Upper lobe of left lung (tissue), 4 donors: ENCODE measurements at regions not wholly inside any gene's neighbourhood (a gene's known extent, or its start where the extent isn't known, plus 50 kb on each side); places are given as distances from the start of the nearest gene placed in this dataset.

Source experiments
- POLR2A ChIP-seq, 4 donors: fragments of 450-650 bp; IDR thresholded peaks; one replicate each; pipeline ENCODE4 v1.5.1; 2016 to 2017; ENCODE audit warnings: antibody characterized with exemption in 4 of 4, mild to moderate bottlenecking in 2 of 4
- TF ChIP-seq, protein P1 (sequence below), 6 experiments: fragments of 450-650 bp in 4 of 6; fragments of 200-600 bp in 2 of 6; sonication (generic) in 2 of 6; IDR thresholded peaks; one replicate each; pipeline ENCODE4 v1.5.1; 2016 to 2019; ENCODE audit warnings: antibody characterized with exemption in 6 of 6

DNA sequence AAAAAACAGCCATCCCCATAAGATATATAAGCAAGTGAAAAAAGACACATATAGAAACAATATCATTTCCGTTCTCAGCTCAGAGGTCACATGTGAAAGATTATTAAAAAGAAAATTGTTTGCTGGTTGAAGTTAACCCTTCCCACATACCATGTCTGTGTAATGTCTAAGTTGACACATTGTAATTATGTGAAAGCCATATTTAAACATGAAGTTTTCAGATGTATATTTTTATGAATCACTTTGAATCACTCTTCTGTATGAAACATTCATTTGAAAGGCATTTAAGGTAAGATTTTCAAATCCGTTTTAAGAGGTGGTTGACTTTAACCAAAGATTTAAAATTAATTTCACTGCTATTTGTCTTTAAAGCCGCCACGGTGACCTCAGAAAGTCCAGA, 441.9 kb downstream of the RND3 start:
- TF ChIP-seq, protein P1, sequence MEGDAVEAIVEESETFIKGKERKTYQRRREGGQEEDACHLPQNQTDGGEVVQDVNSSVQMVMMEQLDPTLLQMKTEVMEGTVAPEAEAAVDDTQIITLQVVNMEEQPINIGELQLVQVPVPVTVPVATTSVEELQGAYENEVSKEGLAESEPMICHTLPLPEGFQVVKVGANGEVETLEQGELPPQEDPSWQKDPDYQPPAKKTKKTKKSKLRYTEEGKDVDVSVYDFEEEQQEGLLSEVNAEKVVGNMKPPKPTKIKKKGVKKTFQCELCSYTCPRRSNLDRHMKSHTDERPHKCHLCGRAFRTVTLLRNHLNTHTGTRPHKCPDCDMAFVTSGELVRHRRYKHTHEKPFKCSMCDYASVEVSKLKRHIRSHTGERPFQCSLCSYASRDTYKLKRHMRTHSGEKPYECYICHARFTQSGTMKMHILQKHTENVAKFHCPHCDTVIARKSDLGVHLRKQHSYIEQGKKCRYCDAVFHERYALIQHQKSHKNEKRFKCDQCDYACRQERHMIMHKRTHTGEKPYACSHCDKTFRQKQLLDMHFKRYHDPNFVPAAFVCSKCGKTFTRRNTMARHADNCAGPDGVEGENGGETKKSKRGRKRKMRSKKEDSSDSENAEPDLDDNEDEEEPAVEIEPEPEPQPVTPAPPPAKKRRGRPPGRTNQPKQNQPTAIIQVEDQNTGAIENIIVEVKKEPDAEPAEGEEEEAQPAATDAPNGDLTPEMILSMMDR (IDR thresholded peaks at IDR 0.05): no peak
- no peak for TF ChIP-seq POLR2A (IDR thresholded peaks at IDR 0.05)
